ENCODE measurements at regions not wholly inside any gene's neighbourhood (a gene's known extent, or its start where the extent isn't known, plus 50 kb on each side); places are given as distances from the start of the nearest gene placed in this dataset.

- Histone ChIP-seq H3K79me2 (ENCODE audit: control insufficient read depth, insufficient read depth, low read length) (no peaks in the 10 kb centered on the region), H3K27ac (ENCODE audit: insufficient read depth, low read length) (no peak overlapping the region), H3K4me3 (replicated peaks in 1 of 4; ENCODE audit: control extremely low read depth in 1 of 4, insufficient read depth in 1 of 4, low read depth in 3 of 4, low read length in 4 of 4) (no peak overlapping the region), H3K36me3 (ENCODE audit: control insufficient read depth, insufficient read depth, low read length) (no peaks in the 10 kb centered on the region), H3K4me1 (ENCODE audit: control insufficient read depth, extremely low read depth, insufficient read depth, low read length) (no peaks in the 10 kb centered on the region), H3K9ac (ENCODE audit: insufficient read depth, low read length) (no peak overlapping the region), H3K9me3 (ENCODE audit: control insufficient read depth, insufficient read depth, low read depth, low read length) (no peaks in the 10 kb centered on the region), H4K20me1 (ENCODE audit: control insufficient read depth, extremely low read depth, insufficient read depth, low read length) (no peaks in the 10 kb centered on the region), H2AFZ (ENCODE audit: low read length) (no peak overlapping the region), H3K27me3 (ENCODE audit: control insufficient read depth, insufficient read depth, low read length) (no peaks in the 10 kb centered on the region), H3K4me2 (ENCODE audit: extremely low read depth, insufficient read depth, low read length) (no peak overlapping the region)
- no peak for DNase-seq (ENCODE audit: low read depth in 2 of 2)
- TF ChIP-seq CTCF (conservative IDR thresholded peaks at IDR 0.05 in 1 of 2, IDR thresholded peaks at IDR 0.05 in 1 of 2; ENCODE audit: low read depth in 1 of 2, low read length in 2 of 2): no peak
- TF ChIP-seq EZH2 (IDR thresholded peaks at IDR 0.05; ENCODE audit: low read length, missing control alignments): no peak
Measured at GRCh38 chr3:40763807-40764206, 239.0 kb downstream of the ZNF621 start.

- H3K27ac ChIP-seq (ENCODE audit: insufficient read depth, low read length): no peak overlapping the region
- no peak overlapping the region for H3K4me3 ChIP-seq (replicated peaks in 1 of 4; ENCODE audit: control extremely low read depth in 1 of 4, insufficient read depth in 1 of 4, low read depth in 3 of 4, low read length in 4 of 4)
- no peak overlapping the region for H3K9ac ChIP-seq (ENCODE audit: insufficient read depth, low read length)
- no peak for DNase-seq (ENCODE audit: low read depth in 2 of 2)
- H3K36me3 ChIP-seq (ENCODE audit: control insufficient read depth, insufficient read depth, low read length): no peaks in the 10 kb centered on the region
- H3K9me3 ChIP-seq (ENCODE audit: control insufficient read depth, insufficient read depth, low read depth, low read length): no peaks in the 10 kb centered on the region
- no peak overlapping the region for H2AFZ ChIP-seq (ENCODE audit: low read length)
- no peaks in the 10 kb centered on the region for H3K27me3 ChIP-seq (ENCODE audit: control insufficient read depth, insufficient read depth, low read length)
- H3K4me2 ChIP-seq (ENCODE audit: extremely low read depth, insufficient read depth, low read length): no peak overlapping the region
- no peaks in the 10 kb centered on the region for H3K79me2 ChIP-seq (ENCODE audit: control insufficient read depth, insufficient read depth, low read length)
- H3K4me1 ChIP-seq (ENCODE audit: control insufficient read depth, extremely low read depth, insufficient read depth, low read length): no peaks in the 10 kb centered on the region
- no peak for TF ChIP-seq CTCF (conservative IDR thresholded peaks at IDR 0.05 in 1 of 2, IDR thresholded peaks at IDR 0.05 in 1 of 2; ENCODE audit: low read depth in 1 of 2, low read length in 2 of 2)
- no peak for TF ChIP-seq EZH2 (IDR thresholded peaks at IDR 0.05; ENCODE audit: low read length, missing control alignments)
- no peaks in the 10 kb centered on the region for H4K20me1 ChIP-seq (ENCODE audit: control insufficient read depth, extremely low read depth, insufficient read depth, low read length)
Measured at GRCh38 chr3:40764747-40765146, 240.0 kb downstream of the ZNF621 start.

DNA sequence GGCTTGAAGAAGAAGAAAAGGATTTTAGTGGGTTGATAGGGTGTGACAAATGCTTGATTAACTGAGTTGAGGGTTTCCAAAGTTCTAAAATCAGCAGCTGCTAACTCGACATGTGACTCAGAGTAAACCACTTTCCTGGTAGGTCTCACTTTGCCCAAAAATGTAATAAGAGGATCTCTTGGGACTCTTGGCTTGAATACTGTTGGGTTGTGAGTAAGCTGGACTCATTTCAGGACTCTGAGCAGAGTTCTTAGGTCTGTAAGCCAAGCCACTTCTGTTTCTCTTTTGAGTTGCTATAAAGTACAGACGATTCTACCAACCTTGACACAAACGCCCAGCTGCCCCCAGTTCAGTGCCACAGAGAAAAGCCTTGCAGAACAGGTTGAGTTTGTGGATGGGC is 241.1 kb downstream of the ZNF621 start:
- DNase-seq (ENCODE audit: low read depth in 2 of 2): peak in 1 of 2 donors; percentile 6
- H2AFZ ChIP-seq (ENCODE audit: low read length): no peak overlapping the region
- no peaks in the 10 kb centered on the region for H4K20me1 ChIP-seq (ENCODE audit: control insufficient read depth, extremely low read depth, insufficient read depth, low read length)
- H3K79me2 ChIP-seq (ENCODE audit: control insufficient read depth, insufficient read depth, low read length): no peaks in the 10 kb centered on the region
- no peaks in the 10 kb centered on the region for H3K4me1 ChIP-seq (ENCODE audit: control insufficient read depth, extremely low read depth, insufficient read depth, low read length)
- H3K9ac ChIP-seq (ENCODE audit: insufficient read depth, low read length): no peak overlapping the region
- H3K27me3 ChIP-seq (ENCODE audit: control insufficient read depth, insufficient read depth, low read length): no peaks in the 10 kb centered on the region
- H3K9me3 ChIP-seq (ENCODE audit: control insufficient read depth, insufficient read depth, low read depth, low read length): no peaks in the 10 kb centered on the region
- no peak overlapping the region for H3K27ac ChIP-seq (ENCODE audit: insufficient read depth, low read length)
- H3K36me3 ChIP-seq (ENCODE audit: control insufficient read depth, insufficient read depth, low read length): no peaks in the 10 kb centered on the region
- no peak overlapping the region for H3K4me3 ChIP-seq (replicated peaks in 1 of 4; ENCODE audit: control extremely low read depth in 1 of 4, insufficient read depth in 1 of 4, low read depth in 3 of 4, low read length in 4 of 4)
- no peak overlapping the region for H3K4me2 ChIP-seq (ENCODE audit: extremely low read depth, insufficient read depth, low read length)
- TF ChIP-seq CTCF (conservative IDR thresholded peaks at IDR 0.05 in 1 of 2, IDR thresholded peaks at IDR 0.05 in 1 of 2; ENCODE audit: low read depth in 1 of 2, low read length in 2 of 2) (no peak), EZH2 (IDR thresholded peaks at IDR 0.05; ENCODE audit: low read length, missing control alignments) (no peak)

Data from fibroblast of lung (primary cell).